ENCODE measurements at regions not wholly inside any gene's neighbourhood (a gene's known extent, or its start where the extent isn't known, plus 50 kb on each side); places are given as distances from the start of the nearest gene placed in this dataset.

GRCh38 chrX:28135378-28136047 lies 154.3 kb upstream of the DCAF8L1 start:
- DNase-seq (ENCODE audit: low read depth, low spot score) (no peak), ATAC-seq (no peak), FAIRE-seq (no peak)
- H4K20me1 ChIP-seq (ENCODE audit: control insufficient read depth, insufficient read depth) = no peaks in the 10 kb centered on the region
- ChIA-PET CTCF (no interaction called here), POLR2A (no interaction called here), RAD21 (ENCODE audit: unreplicated experiment) (no interaction called here), SMC1A (ENCODE audit: uncharacterized antibody, unreplicated experiment) (no interaction called here)
- H3K9ac ChIP-seq (ENCODE audit: control insufficient read depth, insufficient read depth, low read length) = no peak overlapping the region
- H3K27ac ChIP-seq (ENCODE audit: control insufficient read depth, insufficient read depth) = no peak overlapping the region
- no peaks in the 10 kb centered on the region for H3K36me3 ChIP-seq (ENCODE audit: control insufficient read depth in 2 of 2, insufficient read depth in 2 of 2, low read length in 1 of 2)
- intact Hi-C loops (cut with micrococcal nuclease; ENCODE audit: unreplicated experiment) = no loop called here
- no TSS peak for BruUV-seq (replicated peaks)
- H3K4me1 ChIP-seq (ENCODE audit: control insufficient read depth, insufficient read depth, low read length) = no peaks in the 10 kb centered on the region
- H3K27me3 ChIP-seq (replicated peaks in 1 of 2; ENCODE audit: control insufficient read depth in 2 of 2, insufficient read depth in 2 of 2, low read length in 1 of 2) = no peaks in the 10 kb centered on the region
- in situ Hi-C loops (cut with MboI) = no loop called here
- H2AFZ ChIP-seq (ENCODE audit: control insufficient read depth, low read depth, low read length) = no peak overlapping the region
- no peaks in the 10 kb centered on the region for H3K9me3 ChIP-seq (replicated peaks; ENCODE audit: control insufficient read depth, insufficient read depth, low read length)
- H3K4me2 ChIP-seq (ENCODE audit: control insufficient read depth, insufficient read depth) = no peak overlapping the region
- H3K4me3 ChIP-seq = no peak overlapping the region
- no peaks in the 10 kb centered on the region for H3K79me2 ChIP-seq (ENCODE audit: control insufficient read depth, insufficient read depth, low read length)
- WGBS (ENCODE audit: insufficient coverage, insufficient replicate concordance, low lambda C conversion rate, missing lambda C conversion rate) = 36% methylated on average over 6 of the region's 6 CpGs
- TF ChIP-seq CEBPB (IDR thresholded peaks at IDR 0.05; ENCODE audit: borderline replicate concordance in 1 of 2, low read depth in 2 of 2, low read length in 2 of 2) = no peak
- no peak for TF ChIP-seq ZNF622 (IDR thresholded peaks at IDR 0.05)
- TF ChIP-seq ZNF274 (IDR thresholded peaks at IDR 0.05; ENCODE audit: insufficient read depth, insufficient read length) = no peak
- no peak for TF ChIP-seq RFX5 (IDR thresholded peaks at IDR 0.05; ENCODE audit: low read depth, low read length)
- no peak for TF ChIP-seq POLR2A (IDR thresholded peaks at IDR 0.05; ENCODE audit: low read depth, low read length)
- no peak for TF ChIP-seq BCL11A (IDR thresholded peaks at IDR 0.05; ENCODE audit: low read depth, low read length)

- Histone ChIP-seq H2AFZ (ENCODE audit: control insufficient read depth, low read depth, low read length) (no peak overlapping the region), H3K4me3 (no peak overlapping the region), H3K9ac (ENCODE audit: control insufficient read depth, insufficient read depth, low read length) (no peak overlapping the region), H3K9me3 (replicated peaks; ENCODE audit: control insufficient read depth, insufficient read depth, low read length) (no peaks in the 10 kb centered on the region), H4K20me1 (ENCODE audit: control insufficient read depth, insufficient read depth) (no peaks in the 10 kb centered on the region), H3K36me3 (ENCODE audit: control insufficient read depth in 2 of 2, insufficient read depth in 2 of 2, low read length in 1 of 2) (no peaks in the 10 kb centered on the region), H3K27ac (ENCODE audit: control insufficient read depth, insufficient read depth) (no peak overlapping the region), H3K4me1 (ENCODE audit: control insufficient read depth, insufficient read depth, low read length) (no peaks in the 10 kb centered on the region), H3K27me3 (replicated peaks in 1 of 2; ENCODE audit: control insufficient read depth in 2 of 2, insufficient read depth in 2 of 2, low read length in 1 of 2) (no peaks in the 10 kb centered on the region), H3K79me2 (ENCODE audit: control insufficient read depth, insufficient read depth, low read length) (no peaks in the 10 kb centered on the region), H3K4me2 (ENCODE audit: control insufficient read depth, insufficient read depth) (no peak overlapping the region)
- DNase-seq (ENCODE audit: low read depth, low spot score) = no peak
- intact Hi-C loops (cut with micrococcal nuclease; ENCODE audit: unreplicated experiment) (no loop called here), in situ Hi-C loops (cut with MboI) (no loop called here)
- TF ChIP-seq BHLHE40 (IDR thresholded peaks at IDR 0.05; ENCODE audit: borderline replicate concordance in 1 of 2, low read depth in 2 of 2, low read length in 1 of 2) (peak in 1 of 2 experiments; percentile 37; a peak in 1 of 4 replicates), MEF2B (IDR thresholded peaks at IDR 0.05; ENCODE audit: partially characterized antibody, poor library complexity, severe bottlenecking) (no peak), IKZF2 (IDR thresholded peaks at IDR 0.05) (peak; percentile 30 to 44; a peak in 1 of 4 replicates), ATF7 (IDR thresholded peaks at IDR 0.05; ENCODE audit: low read depth) (peak; percentile 31; the same call in 1 of the 2 replicates), MTA2 (IDR thresholded peaks at IDR 0.05; ENCODE audit: low read depth) (peak; percentile 66), RUNX3 (IDR thresholded peaks at IDR 0.05; ENCODE audit: low read length) (no peak), RELB (IDR thresholded peaks at IDR 0.05; ENCODE audit: low read depth) (peak; percentile 25; the same call in 1 of the 2 replicates), PKNOX1 (IDR thresholded peaks at IDR 0.05) (peak; percentile 54; the same call in 1 of the 2 replicates), NR2F1 (conservative IDR thresholded peaks at IDR 0.05) (0 out of 2 replicates have a peak, but pooled peaks have one; percentile 16)
- CTCF ChIA-PET = no interaction called here
- 1% methylated on average over 4 of the region's 4 CpGs for WGBS (ENCODE audit: insufficient coverage, insufficient replicate concordance, low lambda C conversion rate, missing lambda C conversion rate)
- no peak for FAIRE-seq
- RAD21 ChIA-PET (ENCODE audit: unreplicated experiment) = interaction anchor here (0.8 to 1.5 kb wide), 3 partner anchors 12 to 214 kb away, joined by 3 to 4 read pairs (median 3); no protein-coding TSS in a partner anchor
- no TSS peak for BruUV-seq (replicated peaks)
- ATAC-seq = peak; percentile 95
- SMC1A ChIA-PET (ENCODE audit: uncharacterized antibody, unreplicated experiment) = interaction anchor here (0.6 to 1.3 kb wide), 6 partner anchors 17 to 207 kb away, joined by 3 to 4 read pairs (median 3); no protein-coding TSS in a partner anchor
- POLR2A ChIA-PET = interaction anchor here (0.6 kb wide), 1 partner anchor 10 kb away, joined by 3 read pairs; no protein-coding TSS in a partner anchor
These were observed 152.5 kb upstream of the DCAF8L1 start for GRCh38 chrX:28133763-28134162.

Data from GM12878 (cell line).